T-helper 1 cell treated with Interleukin-12 subunit alpha and Interleukin-12 subunit beta and Interleukin-4 antibody, amounts not matched to agents 30 ng/mL and 1 ng/mL, for 36 hours (primary cell): ENCODE measurements at regions not wholly inside any gene's neighbourhood (a gene's known extent, or its start where the extent isn't known, plus 50 kb on each side); places are given as distances from the start of the nearest gene placed in this dataset.
"Not testable (repeated sequence)": the region's sequence is repeated elsewhere in the genome, so short reads cannot be mapped to it uniquely, and the experiment has no call there.

ENCODE experiments used
- intact Hi-C: fragments of 100-400 bp; cut with micrococcal nuclease; formaldehyde crosslinking; loops from one replicate; pipeline ENCODE4 v1.15.1; 2024

GRCh38 chr5:118069452-118069851 is 918.9 kb downstream of the DTWD2 start:
- intact Hi-C loops: no loop called here

DNA sequence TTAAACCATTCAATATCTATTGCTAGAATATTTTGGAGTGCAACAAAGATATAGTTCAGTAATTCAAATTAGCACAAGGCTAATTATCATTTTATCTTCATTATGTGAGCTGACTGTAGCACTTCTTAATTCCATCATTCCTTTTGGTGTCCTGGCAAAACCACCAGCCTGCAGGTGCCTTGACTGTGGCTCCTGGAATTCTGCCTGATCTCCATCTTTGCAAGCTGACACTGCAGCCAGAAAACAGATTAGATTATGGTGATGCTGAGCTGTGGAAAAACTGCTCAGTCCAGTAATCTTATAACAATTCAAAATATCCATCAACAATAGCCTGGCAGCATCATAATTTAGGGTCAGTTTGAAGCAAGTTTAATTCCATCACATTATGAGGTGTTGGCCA is 919.5 kb downstream of the DTWD2 start:
- intact Hi-C loops: no loop called here

- intact Hi-C loops: not testable (repeated sequence)
These were observed 924.5 kb downstream of the DTWD2 start for GRCh38 chr5:118063836-118064235.

DNA sequence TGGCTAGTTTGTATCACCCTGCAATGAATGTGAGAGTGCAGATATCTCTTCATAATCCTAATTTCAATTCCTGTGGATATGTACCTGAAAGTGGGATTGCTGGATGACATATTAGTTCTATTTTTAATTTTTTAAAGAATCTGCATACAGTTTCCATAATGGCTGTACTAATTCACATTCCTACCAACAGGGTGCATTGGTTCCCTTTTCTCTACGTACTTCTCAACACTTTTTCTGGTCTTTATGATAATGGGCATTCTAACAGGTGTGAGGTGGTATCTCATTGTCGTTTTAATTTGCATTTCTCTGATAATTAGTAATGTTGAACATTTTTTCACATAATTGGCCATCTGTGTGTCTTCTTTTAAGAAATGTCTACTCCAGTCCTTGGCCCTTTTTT is 927.5 kb downstream of the DTWD2 start:
- intact Hi-C loops: no loop called here

DNA sequence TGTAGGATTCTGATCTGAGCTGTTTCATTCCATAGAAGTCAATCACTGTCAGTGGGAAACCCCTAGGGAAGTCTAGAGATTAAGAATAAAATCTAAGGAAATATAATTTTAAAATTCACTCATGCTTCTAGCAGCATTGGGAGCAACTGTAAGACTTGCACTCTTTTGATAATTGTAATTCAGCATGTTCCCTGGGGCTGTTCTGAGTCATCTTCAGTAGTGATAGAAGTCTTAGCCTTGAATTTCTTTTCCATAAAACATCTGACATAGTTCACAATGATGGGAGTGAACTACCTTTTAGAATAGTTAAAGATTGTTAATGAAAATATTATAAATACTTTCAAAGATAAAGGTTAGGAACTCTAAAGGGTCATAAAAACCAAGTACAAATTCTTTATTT is 935.8 kb downstream of the DTWD2 start:
- intact Hi-C loops: no loop called here

- intact Hi-C loops: no loop called here
These were observed 944.2 kb downstream of the DTWD2 start for GRCh38 chr5:118044169-118044568.

DNA sequence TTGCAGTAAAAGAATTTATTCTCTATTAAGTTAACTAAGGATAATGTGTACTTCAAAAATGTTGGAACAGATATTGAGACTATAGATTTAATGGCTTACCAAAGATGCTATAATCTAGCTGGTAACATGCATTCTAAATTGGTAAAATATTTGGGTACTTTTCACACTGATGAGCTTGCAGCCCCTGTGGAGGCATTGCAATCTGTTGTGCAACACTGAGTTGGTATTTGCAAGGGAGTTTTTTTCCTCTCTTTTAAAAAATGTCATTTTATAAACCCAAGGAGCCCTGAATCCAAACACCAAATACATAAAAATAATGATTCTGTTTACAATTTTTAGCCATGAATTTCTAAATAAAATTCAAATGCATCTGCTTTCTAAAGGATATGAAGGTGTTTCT is 944.8 kb downstream of the DTWD2 start:
- intact Hi-C loops: no loop called here

DNA sequence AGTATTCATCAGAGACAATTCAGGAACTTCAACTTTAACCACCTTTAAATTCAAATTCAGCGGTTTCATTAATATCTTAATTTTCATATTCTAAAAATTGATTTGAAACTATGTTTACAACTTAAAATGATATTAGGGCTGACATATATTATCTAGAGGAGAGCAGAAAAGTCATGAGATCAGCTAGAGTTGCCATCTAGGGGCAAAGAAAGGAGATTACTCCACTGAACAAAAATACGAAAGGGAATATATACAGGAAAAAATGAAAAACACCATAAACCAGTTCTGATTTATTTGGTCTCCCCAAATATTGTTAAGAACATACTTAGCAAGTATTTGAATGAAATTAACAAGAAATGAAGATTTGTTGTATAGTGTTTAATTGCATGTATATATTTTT is 946.3 kb downstream of the DTWD2 start:
- intact Hi-C loops: no loop called here

DNA sequence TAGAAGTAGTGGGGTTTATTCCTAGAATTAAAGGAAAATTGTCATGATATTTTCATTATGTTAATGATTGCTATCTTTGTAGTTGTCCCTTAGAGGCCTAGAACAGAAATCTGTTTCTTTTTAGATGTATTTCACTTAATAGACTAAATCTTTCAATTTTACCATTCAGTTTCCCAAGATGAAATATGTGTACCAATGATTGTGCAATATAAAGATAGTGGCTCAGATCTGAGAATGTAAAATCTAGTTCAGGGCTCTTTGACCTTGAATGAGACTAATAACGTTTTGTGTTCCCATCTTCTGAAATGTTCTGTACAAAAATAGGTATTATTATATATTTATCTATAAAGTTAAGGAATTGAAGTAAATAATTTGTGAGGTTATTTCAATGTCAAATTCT is 947.9 kb downstream of the DTWD2 start:
- intact Hi-C loops: no loop called here

DNA sequence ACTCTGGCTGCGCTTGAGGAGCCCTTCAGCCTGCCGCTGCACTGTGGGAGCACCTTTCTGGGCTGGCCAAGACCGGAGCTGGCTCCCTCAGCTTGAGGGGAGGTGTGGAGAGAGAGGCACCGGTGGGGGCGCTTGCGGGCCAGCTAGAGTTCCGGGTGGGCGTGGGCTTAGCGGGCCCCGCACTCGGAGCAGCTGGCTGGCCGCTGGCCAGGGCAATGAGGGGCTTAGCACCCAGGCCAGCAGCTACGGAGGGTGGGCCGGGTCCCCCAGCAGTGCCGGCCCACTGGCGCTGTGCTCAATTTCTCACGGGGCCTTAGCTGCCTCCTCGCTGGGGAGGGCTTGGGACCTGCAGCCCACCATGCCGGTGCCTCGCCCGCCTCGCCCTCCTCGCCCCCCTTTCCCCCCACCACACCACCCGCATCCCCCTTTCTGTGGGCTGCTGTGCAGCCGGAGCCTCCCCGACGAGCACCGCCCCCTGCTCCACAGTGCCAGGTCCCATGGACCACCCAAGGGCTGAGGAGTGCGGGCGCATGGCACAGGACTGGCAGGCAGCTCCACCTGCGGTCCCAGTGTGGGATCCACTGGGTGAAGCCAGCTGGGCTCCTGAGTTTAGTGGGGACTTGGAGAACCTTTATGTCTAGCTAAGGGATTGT is 954.5 kb downstream of the DTWD2 start:
- intact Hi-C loops: no loop called here

DNA sequence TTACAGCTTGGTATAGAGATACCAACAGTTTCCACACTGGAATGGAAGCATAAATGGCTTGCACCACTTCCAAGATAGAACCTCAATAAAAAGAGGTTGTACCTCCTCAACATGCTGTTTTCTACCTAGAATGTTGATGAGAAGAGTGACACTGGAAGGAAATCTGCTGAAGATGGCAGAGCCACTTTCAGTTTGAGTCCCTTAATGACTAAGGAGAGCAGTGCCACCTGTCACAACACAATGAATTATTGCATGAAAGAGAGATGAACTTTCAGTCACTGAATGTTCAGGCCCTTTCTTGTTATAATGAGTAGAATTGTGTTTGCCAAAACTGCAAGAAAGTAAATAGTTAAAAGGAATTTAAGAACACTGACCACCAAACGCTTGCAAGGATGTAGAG is 958.5 kb downstream of the DTWD2 start:
- intact Hi-C loops: no loop called here

- intact Hi-C loops: no loop called here
These were observed 966.3 kb downstream of the DTWD2 start for GRCh38 chr5:118022062-118022461.

DNA sequence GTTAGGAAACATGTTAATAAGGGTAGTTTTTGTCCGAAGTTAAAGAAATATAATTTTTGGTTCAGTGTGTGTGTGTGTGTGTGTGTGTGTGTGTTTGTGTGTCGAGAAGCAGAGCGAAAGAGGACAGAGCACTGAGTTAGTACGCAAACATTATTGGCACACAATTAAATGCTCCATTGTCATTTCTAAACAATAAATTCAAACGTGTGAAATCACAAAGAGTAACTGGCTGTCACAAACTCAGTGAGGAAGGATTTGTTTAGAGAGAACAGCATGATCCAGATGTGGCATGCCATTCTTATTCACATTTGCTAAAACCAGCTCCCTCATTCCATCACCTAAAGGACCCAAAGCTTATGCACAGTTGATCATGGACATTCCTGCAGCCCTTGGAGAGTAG is 970.8 kb downstream of the DTWD2 start:
- intact Hi-C loops: no loop called here

DNA sequence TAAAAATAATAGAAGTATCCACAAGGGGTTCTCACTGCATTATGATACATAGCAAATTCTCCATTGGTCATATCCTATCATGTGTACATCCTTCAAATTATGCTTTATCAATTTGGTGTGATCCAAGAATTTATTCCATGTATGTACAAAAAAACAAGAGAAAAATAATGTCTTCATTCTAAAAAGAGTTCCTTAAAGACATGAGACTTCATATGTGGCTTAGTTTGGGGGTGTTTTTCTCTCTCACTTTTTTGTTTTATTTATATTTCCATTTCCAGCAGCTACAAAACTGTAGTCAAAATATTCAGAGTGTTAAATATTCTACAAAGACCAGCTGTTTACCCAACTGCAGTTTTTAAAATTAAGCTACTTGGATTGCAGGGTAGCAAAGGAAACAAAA is 972.0 kb downstream of the DTWD2 start:
- intact Hi-C loops: no loop called here

DNA sequence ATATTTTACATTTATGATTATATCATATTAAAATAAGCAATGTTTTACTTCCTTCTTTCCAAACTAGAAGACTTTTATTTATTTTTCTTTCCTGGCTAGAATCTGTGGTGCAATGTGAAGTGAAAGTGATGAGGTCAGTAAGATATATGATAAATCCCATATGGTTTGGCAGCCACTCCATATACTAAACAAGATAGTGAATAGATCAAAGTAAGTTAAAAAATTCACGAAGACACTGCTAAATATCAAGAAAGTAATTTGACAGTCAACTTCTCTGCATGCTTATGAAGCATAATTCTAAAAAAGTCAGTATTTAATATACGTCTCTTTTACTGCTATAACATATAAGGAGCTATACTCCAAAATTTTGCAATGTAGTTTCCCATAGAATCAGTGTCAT is 972.8 kb downstream of the DTWD2 start:
- intact Hi-C loops: no loop called here

DNA sequence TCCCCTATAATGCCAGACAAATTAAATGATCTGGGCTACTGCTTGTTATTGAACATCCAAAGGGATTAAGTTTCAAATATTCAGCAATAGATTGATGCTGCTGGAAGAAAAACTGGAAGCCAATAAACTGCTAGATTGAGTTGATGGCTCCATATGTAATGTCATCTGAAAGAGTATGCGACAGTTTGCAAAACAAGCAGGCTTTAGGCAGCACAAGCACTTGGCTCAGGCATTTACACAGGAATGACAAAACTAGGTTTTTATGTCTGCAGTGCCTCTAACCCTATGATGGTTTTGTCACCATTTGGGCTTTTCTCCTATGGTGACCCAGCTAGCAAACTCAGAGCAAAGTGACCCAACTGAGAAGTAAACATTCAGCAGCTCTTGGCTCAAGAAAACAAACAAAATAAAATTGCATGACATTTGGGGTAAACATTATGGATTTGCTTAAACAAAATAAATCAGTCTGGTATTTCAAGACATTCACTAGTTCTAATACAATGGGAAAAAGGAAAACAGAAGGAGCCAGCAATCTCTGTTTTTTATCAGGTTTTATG is 978.5 kb downstream of the DTWD2 start:
- intact Hi-C loops: no loop called here

DNA sequence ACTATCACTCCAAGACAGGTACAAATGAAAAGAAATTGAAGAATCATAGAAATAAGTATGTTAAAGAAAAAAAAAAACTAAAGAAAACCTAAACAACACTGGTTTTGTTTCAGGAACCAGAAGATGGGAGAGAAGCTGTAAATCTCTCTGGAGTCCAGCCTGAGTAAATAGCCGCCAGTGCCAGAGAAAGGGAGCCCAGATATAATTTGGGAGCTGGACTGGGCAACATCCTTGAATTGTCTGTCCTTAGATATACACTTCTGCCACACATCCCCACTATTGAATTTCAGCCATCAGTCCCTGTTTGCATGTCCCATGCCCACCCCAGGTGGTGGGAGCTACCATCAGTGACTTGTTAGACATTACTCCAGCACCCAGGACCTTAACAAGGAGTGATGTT is 979.6 kb downstream of the DTWD2 start:
- intact Hi-C loops: no loop called here

DNA sequence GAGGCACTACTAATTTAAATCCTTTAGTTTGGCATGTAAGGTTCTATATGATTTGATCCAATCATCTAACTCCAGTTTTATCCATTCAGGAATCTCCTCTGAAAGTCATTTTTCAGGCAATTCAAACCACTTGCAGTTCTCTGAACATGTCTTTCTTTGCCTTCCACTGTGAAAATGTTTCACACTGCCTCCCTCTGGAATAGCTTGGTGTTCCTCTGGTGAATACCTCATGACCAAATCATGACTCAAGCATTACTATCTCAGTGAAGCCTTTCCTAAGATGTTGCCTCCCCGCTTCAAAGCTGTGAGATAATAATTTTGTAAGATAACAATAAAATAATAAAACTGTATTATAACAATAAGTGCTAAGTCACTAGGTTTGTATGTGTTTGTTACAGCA is 981.1 kb downstream of the DTWD2 start:
- intact Hi-C loops: no loop called here

DNA sequence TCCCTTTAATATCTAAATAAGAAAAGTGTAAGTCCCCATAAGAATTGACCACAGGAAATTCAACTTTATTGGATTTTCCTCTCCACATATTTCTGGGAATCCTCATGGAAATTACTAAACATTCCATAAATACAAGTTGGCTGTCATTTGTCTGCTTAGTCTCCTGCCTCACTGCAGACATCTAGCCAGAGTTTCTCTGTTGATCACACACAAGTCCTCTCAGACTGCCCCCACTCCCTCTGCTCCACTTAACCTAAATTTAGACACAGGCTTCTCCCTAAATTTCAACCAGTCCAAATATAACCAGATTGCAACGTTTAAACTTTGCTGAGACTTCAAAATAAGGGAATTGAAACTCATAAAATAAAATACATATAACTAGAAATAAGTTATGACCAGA is 982.1 kb downstream of the DTWD2 start:
- intact Hi-C loops: no loop called here

- intact Hi-C loops: no loop called here
These were observed 988.3 kb downstream of the DTWD2 start for GRCh38 chr5:117999939-118000549.

DNA sequence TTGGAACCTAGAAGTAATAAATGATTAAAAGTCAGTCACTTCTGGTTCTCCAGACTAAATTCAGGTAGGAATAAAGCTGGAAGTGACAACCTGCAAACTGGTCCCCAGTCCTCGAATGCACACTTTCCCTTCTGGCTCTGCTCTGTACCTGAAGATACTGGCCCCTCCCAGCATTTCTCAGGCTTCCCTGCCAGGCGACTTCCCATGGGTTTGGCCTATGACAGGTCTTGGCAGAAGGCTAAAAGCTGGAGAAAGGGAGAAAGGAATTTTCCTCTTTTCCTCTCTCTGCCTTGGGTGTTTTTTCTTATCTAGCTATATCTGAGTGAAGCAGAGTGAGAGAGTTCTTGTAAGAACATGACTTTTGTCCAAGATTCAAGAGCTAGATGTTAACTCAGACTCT is 1005.7 kb downstream of the DTWD2 start:
- intact Hi-C loops: no loop called here

DNA sequence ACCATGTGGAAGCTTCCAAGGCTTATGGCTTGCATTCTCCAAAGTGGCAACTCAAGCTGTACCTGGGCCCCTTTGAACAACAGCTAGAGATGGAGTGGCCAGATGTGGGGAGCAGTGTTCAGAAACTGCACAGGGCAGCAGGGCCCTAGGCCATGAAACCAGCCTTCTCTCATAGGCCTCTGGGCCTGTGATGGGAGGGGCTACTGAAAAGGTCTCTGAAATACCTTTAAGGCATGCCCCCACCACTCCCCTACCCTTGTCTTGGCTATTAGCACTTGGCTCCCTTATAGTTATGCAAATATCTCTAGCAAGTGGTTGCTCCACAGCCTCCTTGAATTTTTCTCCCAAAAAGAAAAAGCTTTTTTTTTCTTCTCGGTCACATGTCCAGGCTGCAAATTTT is 1014.6 kb downstream of the DTWD2 start:
- intact Hi-C loops: no loop called here

DNA sequence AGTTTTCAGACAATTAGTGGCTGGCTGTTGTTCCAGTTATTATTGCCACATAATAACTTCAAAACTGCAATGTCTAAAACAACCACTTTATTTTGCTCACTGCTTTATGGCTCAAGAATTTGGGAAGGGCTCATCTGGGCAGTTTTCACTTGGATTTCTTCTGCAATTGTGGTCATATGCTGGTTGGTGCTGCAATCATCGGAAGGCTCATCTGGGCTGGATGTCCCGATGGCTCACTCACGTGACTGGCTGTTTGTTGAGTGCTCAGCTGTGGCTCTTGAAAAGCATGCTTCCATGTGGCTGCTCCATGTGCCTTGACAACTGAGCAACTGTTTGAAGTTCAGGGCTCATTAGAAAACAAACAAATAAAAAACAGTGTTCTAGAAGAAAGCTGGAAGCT is 1032.5 kb downstream of the DTWD2 start:
- intact Hi-C loops: no loop called here
